ENCODE measurements at regions not wholly inside any gene's neighbourhood (a gene's known extent, or its start where the extent isn't known, plus 50 kb on each side); places are given as distances from the start of the nearest gene placed in this dataset.
A peak's percentile ranks its signal among the peaks of the same experiment; 100 is the strongest.

DNA sequence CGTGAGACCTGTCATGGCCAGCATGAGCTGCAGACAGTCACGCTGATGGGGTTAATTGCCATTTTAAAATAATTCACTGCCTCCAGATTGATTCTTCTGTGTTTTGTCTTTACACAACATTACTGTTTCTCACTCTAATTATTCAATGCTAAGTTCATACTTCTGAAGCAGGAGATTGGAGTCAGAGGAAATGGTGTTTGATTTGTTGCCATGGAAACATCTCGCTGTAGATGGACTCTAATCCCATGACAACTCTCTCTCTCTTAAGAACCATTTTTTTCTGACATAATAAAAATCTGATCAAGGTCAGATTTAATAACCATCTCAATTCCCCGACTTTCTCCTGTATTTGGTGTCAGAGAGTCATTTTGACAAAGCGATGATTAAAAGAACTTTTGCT lies 209.0 kb downstream of the IDS start:
- H3K27me3 ChIP-seq (replicated peaks): no peaks in the 10 kb centered on the region
- no peak overlapping the region for H3K27ac ChIP-seq
- TF ChIP-seq, protein P1, sequence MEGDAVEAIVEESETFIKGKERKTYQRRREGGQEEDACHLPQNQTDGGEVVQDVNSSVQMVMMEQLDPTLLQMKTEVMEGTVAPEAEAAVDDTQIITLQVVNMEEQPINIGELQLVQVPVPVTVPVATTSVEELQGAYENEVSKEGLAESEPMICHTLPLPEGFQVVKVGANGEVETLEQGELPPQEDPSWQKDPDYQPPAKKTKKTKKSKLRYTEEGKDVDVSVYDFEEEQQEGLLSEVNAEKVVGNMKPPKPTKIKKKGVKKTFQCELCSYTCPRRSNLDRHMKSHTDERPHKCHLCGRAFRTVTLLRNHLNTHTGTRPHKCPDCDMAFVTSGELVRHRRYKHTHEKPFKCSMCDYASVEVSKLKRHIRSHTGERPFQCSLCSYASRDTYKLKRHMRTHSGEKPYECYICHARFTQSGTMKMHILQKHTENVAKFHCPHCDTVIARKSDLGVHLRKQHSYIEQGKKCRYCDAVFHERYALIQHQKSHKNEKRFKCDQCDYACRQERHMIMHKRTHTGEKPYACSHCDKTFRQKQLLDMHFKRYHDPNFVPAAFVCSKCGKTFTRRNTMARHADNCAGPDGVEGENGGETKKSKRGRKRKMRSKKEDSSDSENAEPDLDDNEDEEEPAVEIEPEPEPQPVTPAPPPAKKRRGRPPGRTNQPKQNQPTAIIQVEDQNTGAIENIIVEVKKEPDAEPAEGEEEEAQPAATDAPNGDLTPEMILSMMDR (IDR thresholded peaks at IDR 0.05; ENCODE audit: low read depth, low read length, missing control alignments): no peak
- no peaks in the 10 kb centered on the region for H3K36me3 ChIP-seq (replicated peaks)
- H3K4me3 ChIP-seq (ENCODE audit: low read depth, low read length): no peak overlapping the region
- in situ Hi-C loops (cut with HindIII; ENCODE audit: low pct_ligation_motif_present, low sequenced_read_pairs): no loop called here
- no peak for DNase-seq

DNA sequence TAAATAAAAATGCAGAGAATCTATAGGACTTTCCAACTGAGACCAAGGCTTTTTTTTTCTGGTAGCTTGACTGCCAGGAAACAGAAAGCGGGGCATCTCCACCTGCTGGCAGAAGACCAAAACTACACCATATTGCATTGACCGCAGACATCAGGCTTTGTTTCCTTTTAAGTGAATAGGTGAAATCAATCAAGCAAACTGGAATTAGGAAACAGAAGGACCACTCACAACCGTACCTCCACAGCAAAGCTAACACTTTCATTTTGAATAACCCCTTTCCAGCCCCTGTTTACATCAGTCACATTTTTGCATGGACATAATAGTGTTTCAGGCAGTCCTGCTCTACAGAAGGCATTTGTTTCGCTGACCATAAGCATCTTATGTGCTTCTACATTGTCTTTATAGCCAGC lies 218.2 kb downstream of the IDS start:
- Histone ChIP-seq H3K27me3 (replicated peaks) (no peaks in the 10 kb centered on the region), H3K36me3 (replicated peaks) (no peaks in the 10 kb centered on the region), H3K4me3 (ENCODE audit: low read depth, low read length) (no peak overlapping the region), H3K27ac (no peak overlapping the region)
- in situ Hi-C loops (cut with HindIII; ENCODE audit: low pct_ligation_motif_present, low sequenced_read_pairs): no loop called here
- DNase-seq: peak; percentile 36
- TF ChIP-seq, protein P1 (IDR thresholded peaks at IDR 0.05; ENCODE audit: low read depth, low read length, missing control alignments): peak; percentile 81

DNA sequence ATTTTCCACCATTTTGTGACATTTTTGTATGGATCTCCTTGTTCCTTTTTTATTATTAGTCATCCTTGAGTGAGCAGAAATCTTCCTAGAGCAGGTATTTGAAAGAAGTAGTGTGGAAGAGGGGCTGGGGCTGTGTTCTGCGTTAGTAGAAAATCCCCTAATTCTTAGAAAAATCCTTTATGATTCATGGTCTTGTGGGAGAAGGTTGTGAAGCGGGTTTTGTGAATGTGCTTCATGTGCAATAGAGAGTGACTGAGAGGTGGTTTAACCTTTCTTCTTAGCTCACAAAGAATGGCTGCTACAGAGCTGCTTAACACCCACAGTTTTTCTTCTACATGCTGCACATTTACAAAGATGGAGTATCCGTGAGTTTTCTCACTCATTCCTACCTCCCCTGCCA lies 220.5 kb downstream of the IDS start:
- no peaks in the 10 kb centered on the region for H3K27me3 ChIP-seq (replicated peaks)

DNA sequence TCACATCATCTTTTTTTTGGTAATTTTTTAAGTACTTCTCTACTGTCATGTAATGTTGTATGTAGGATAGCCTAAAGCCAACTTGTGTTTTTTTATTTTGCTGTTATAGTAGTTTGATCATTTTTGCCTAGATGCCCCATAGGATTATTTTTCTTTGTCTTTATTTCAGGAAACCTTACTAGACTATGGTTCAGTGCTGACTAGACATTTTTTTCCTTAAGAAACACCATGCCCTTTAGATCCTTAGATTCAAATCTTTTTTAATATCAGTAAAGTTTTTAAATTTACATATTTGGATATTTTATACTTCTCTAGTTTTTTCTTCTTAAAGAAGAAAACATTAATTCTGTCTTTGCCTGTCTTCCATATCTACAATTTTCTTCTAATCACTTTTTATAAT lies 221.3 kb downstream of the IDS start:
- Histone ChIP-seq H3K27me3 (replicated peaks) (no peaks in the 10 kb centered on the region), H3K27ac (no peak overlapping the region), H3K4me3 (ENCODE audit: low read depth, low read length) (no peak overlapping the region), H3K36me3 (replicated peaks) (no peaks in the 10 kb centered on the region)
- TF ChIP-seq, protein P1 (IDR thresholded peaks at IDR 0.05; ENCODE audit: low read depth, low read length, missing control alignments): no peak
- DNase-seq: no peak
- in situ Hi-C loops (cut with HindIII; ENCODE audit: low pct_ligation_motif_present, low sequenced_read_pairs): no loop called here

More for the DNA sequence above, 220.5 kb downstream of the IDS start:
- H3K36me3 ChIP-seq (replicated peaks): no peaks in the 10 kb centered on the region
- in situ Hi-C loops (cut with HindIII; ENCODE audit: low pct_ligation_motif_present, low sequenced_read_pairs): no loop called here
- TF ChIP-seq, protein P1 (IDR thresholded peaks at IDR 0.05; ENCODE audit: low read depth, low read length, missing control alignments): no peak
- H3K27ac ChIP-seq: no peak overlapping the region
- DNase-seq: no peak
- H3K4me3 ChIP-seq (ENCODE audit: low read depth, low read length): no peak overlapping the region

DNA sequence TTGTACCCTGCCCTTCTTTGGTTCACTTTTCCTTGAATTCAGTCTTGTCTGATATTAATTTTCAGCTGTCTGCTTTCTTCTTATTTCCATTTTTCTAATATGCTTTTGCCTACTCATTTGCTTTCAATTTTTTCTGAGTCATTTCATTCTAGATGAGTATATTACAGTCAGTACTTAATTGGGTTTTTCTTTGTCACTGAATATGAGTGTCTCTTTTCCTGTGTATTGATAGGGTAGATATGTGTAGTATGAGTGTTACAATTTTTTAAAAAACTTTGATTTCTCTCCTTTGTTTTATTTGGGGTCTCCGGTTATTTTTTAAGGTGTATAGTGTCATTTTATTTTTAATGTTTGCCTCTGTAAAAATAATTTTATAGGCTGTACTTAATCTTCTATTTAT lies 222.2 kb downstream of the IDS start:
- TF ChIP-seq, protein P1 (IDR thresholded peaks at IDR 0.05; ENCODE audit: low read depth, low read length, missing control alignments): no peak
- Histone ChIP-seq H3K27me3 (replicated peaks) (no peaks in the 10 kb centered on the region), H3K4me3 (ENCODE audit: low read depth, low read length) (no peak overlapping the region), H3K27ac (no peak overlapping the region), H3K36me3 (replicated peaks) (no peaks in the 10 kb centered on the region)
- in situ Hi-C loops (cut with HindIII; ENCODE audit: low pct_ligation_motif_present, low sequenced_read_pairs): no loop called here
- no peak for DNase-seq

DNA sequence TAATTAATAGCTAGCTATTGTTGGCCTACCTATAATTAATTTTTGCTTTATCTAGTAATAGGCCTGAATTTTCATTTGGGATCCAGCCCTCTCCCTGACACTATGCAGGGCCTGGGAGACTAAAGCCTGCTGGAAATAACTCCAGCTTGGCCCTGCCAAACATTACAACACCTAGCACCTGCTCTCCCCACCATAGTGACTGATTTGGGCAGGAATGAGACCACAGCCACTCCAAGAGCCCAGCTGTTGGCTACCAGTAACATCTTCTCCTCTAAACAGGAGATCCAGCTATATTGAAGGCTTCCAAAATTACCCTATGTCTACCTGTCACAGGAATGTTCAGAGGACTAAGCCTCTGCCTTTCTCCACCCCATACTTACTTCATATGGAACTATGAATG lies 225.1 kb downstream of the IDS start:
- no peak overlapping the region for H3K27ac ChIP-seq
- TF ChIP-seq, protein P1 (IDR thresholded peaks at IDR 0.05; ENCODE audit: low read depth, low read length, missing control alignments): no peak
- H3K36me3 ChIP-seq (replicated peaks): no peaks in the 10 kb centered on the region
- no peak overlapping the region for H3K4me3 ChIP-seq (ENCODE audit: low read depth, low read length)
- no peak for DNase-seq
- in situ Hi-C loops (cut with HindIII; ENCODE audit: low pct_ligation_motif_present, low sequenced_read_pairs): no loop called here
- no peaks in the 10 kb centered on the region for H3K27me3 ChIP-seq (replicated peaks)
